SH-SY5Y (cell line): ENCODE measurements at regions not wholly inside any gene's neighbourhood (a gene's known extent, or its start where the extent isn't known, plus 50 kb on each side); places are given as distances from the start of the nearest gene placed in this dataset.

Experiments used
- GATA2 ChIP-seq: IDR thresholded peaks from 2 replicates; pipeline ENCODE4 v1.6.1; 2011; ENCODE audit warnings: mild to moderate bottlenecking, low read depth, low read length
- GATA3 ChIP-seq: IDR thresholded peaks from 2 replicates; pipeline ENCODE4 v1.6.1; 2011; ENCODE audit warnings: low read depth, mild to moderate bottlenecking, low read length, moderate library complexity

DNA sequence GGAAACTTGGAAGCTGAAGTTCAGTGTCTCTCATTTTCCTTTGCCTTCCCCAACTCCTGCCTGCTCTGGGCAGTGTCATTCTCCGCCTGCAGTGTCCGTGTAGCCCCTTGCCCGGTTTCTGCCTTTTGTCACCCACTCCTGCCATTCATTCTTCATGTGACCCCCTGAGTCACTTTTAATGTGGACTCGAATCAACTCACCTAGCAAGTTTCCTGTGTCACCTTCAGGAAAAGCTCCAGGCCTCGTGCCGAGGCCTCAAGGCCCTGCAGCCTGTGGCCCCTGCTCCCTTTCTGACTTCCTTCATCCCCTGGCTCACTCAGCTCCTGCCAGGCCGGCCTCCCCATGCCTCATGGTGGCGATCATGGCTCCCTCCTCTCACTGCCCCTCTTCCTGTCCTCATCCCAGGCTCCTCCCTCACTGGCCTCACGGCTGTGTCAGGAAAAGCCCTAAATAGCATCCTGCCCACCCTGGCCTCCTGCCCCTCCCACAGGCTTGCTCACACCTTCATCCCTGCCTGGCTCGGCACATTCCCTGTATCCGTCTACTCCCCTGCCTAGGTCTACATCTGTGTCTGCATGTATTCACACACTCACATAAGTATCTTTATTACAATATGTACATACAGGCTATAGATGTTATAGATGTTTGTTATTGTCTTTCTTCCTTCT, 294.9 kb downstream of the MED10 start:
- TF ChIP-seq GATA2 (no peak), GATA3 (no peak)
